Amniotic stem cell (primary cell): ENCODE measurements at regions not wholly inside any gene's neighbourhood (a gene's known extent, or its start where the extent isn't known, plus 50 kb on each side); places are given as distances from the start of the nearest gene placed in this dataset.
"Not testable (repeated sequence)": the region's sequence is repeated elsewhere in the genome, so short reads cannot be mapped to it uniquely, and the experiment has no call there.

Source experiments
- DNase-seq: peaks from one replicate; lab custom pipeline; 2025; lab: John Stamatoyannopoulos, UW

- DNase-seq, result no peak
Observed at GRCh38 chr3:171915275-171915674, 72.1 kb downstream of the TMEM212 start.

- DNase-seq, result no peak
Observed at GRCh38 chr3:171916888-171917287, 73.7 kb downstream of the TMEM212 start.

DNA sequence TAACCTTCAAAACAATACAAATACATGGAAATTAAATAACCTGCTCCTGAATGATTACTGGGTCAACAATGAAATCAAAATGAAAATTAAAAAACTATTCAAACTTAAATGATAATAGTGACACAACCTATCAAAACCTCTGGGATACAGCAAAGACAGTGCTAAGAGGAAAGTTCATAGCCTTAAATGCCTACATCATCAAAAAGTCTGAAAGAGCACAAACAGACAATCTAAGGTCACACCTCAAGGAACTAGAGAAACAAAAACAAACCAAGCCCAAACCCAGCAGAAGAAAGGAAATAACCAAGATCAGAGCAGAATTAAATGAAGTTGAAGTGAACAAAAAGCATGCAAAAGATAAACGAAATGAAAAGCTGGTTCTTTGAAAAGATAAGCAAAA is 79.5 kb downstream of the TMEM212 start:
- DNase-seq, result not testable (repeated sequence)

GRCh38 chr3:171923668-171924067 is 80.5 kb downstream of the TMEM212 start:
- not testable (repeated sequence) for DNase-seq

GRCh38 chr3:171924864-171925263 is 81.7 kb downstream of the TMEM212 start:
- not testable (repeated sequence) for DNase-seq

GRCh38 chr3:171932153-171932611 is 89.0 kb downstream of the TMEM212 start:
- DNase-seq, result no peak

DNA sequence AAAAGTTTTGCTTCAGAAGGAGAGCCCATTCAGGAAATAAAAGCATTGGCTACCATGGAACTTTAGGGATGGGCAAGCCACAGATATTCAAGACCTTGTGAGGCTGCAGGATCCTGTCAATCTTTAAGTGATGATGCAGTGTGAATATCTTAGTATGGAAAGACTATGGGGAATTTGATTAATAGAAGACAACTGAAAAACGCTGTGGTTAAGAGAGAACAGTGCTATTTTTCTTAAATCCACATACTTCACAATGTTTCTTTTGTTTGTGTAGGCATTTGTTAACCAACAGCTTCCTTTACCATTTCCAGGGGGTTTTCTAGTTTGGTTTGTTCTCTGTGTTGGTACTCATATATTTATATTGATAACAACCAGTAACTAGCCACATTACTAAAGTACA is 90.3 kb downstream of the TMEM212 start:
- DNase-seq, result no peak

DNA sequence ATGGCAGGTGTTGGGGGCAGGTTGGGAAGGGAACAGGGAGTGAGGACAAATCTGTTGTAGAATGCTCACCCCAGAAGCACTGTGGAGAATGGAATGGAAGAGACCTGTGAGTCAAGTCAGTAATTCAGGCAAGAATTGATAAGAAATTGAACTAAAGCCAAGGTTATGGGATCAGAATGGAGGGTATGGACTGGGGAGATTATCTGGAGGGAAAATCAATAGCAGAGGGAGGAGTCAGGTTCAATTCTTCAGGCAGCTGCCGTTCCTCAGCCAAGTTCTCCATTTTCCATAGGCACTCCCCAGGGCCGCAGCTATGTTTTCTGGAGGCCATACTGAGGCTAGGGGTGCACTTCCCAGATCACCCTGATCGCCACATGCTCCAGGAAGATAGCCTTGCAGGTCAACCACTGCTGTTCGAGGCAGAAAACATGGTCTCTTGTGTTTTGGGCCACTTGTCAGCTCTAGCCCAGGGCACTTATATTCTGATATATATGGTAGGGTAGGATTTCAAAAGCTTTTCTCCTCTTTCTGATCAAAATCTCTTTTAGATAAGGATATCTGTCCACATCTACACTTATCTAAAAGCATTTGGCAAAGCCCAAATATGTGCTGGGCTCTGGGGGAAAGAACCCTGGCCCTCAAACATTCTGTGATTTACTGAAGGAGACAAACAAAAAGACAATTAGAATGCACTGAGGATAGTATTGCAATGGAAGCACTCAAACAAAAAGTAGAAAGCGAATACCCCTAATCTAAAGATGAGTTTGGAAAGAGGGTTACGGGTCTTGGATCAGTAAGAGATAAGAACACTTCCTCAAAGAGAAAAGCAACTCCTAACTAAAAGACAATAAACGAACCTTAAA is 92.3 kb downstream of the TMEM212 start:
- DNase-seq, result no peak

DNA sequence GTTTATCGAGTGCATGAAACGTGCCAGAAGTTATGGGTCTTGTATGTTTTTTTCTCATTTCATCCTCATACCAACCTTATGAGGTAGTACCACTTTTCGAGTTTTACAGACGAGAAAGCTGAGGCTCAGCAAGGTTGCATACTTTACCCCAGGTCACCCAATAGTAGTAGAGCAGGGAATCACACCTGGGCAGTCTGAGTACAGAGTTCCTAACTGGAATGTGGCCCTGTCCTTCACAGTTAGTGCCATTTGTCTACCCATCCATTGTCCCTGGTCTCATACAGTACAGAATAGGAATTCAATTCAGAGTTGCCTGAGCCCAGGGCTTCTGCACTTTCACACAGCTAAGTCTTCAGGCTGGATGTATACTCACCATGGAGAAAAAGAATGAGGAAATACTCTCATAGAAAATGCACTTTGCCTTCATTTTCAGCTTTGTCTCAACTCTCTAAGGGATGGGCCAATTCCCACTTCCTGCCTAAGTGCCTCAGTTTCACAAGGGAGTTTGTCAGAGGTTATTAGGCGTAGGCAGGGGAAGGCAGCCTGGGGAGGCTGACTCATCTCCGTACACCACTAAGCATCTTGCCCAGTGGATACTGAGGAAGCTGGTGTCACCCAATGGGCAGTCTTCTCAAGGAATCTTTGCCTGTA is 93.2 kb downstream of the TMEM212 start:
- DNase-seq, result no peak

DNA sequence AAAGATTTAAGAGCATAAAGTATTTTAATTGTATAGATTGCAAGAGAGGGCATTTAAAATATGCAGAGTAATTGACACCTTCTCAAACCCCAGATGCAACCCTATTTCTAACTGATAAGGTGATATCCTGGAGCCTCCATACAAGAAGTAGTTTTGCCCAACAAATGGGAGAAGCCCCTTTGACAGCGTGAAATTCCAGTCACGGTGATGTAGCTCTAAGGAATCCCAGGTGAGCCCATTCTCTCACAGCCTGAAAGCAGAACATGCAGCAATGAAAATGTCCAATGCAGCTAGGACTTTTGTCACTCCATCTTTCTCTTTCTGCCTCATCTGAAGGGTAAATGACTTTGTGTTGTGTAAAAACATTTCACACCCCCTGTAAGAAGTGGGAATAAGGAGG is 96.4 kb downstream of the TMEM212 start:
- DNase-seq, result no peak

DNA sequence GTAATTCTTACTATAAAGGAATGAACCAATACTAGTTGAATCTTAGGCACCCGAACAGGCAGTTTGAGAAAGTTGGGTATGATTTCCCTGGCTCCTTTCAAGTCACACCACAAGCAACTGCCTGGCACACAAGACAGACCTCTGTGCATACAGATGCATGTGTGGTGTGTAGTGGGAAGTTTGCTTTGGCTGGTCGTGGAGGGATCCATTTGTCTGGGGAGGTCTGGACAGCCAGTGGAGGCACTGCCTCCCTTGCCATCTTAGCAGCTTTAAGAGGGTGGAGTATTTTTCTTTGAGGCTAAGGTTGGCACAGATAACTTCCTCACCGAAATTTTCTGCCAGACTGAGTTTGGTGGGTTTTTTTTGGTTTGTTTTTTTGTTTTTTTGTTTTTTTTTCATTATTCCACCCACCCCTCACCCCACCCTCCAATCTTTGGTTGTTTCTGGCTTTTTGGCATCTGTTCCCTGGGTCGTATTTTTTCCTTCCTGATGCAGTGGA is 97.1 kb downstream of the TMEM212 start:
- no peak for DNase-seq

DNA sequence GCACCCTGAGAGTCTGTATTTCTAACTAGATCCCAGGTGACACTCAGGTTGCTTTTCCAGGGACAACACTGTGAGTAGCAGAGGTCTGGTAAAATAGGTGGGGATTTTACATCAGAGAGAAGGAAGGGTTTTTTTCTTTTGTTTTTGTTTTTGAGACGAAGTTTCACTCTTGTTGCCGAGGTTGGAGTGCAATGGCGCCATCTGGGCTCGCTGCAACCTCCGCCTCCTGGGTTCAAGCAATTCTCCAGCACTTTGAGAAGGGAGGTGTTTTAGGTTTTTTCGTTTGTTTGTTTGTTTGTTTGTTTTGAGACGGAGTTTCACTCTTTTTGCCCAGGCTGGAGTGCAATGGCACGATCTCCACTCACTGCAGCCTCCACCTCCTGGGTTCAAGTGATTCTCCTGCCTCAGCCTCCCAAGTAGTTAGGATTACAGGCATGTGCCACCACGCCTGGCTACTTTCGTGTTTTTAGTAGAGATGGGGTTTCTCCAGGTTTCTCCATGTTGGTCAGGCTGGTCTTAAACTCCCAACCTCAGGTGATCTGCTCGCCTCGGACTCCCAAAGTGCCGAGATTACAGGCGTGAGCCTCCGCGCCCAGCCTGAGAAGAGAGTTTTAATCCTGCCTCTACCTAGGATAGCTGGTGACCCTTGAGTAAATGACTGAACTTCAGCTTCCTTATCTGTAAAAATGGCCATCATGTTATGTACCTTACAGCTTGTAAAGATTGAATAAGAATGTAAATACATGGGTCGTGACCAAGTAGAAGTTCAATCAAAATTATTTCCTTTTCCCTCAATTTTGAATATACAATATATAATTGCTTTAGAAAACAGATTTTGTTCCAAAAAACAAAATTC is 95.9 kb upstream of the FNDC3B start:
- DNase-seq, result no peak

DNA sequence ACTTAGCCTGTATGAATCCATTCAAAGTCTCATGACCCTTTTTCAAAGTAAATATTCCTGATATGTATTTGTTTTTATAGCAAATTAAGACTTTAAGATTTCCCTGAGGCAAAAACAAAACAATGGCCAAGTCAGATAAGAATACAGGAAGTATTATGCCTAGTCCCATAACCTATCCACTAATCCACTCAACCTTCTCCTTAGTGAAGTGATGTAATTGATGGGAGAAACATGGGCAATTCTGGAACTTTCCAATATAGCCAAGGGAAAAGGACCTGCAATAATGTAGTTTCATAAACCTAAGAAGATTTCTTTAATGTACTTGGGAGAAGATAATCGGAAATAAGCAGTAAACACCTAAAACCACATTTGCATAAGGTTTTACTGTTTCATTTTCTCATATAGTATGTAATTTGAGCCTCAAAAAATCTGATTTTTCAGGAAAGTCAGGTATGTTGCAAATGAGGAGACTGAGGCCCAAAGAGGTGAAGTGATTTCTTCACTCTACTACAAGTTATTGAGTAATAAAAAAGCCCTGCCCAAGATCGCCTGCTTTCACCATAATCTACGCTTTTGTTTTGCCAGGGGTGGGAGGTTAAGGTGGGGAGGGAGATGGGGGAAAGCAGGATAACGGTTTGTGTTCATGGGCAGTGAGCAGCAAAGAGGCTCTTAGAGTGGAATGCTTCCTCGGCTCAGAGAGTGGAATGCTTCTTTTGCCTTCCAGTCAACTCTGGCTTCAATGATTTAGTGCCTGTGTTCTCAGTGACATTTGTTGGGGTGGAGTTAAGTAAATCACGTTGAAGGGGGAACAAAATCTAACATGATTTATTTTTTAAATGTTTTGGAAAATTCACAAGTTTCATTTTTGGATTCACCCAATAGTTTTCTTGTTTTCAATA is 95.0 kb upstream of the FNDC3B start:
- DNase-seq, result no peak

DNA sequence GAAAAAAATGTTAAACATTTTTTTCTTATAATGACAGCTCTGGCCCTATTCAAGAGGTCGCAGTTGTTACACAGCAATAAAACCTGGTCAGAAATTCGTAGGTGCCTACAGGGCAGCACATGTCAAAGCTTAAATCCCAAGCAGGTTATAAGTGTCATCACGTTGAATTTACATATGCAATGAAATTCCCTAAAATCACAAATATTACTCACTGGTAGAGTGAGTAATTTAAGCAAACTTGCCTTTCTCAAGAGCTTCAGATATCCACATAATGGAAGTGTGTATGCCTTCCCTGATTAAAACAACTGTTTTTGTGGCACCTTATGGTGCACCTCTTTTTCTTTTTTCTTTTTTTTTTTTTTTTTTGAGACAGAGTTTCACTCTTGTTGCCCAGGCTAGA is 90.7 kb upstream of the FNDC3B start:
- DNase-seq, result no peak

GRCh38 chr3:171949554-171949953 is 89.8 kb upstream of the FNDC3B start:
- DNase-seq, result no peak

- DNase-seq, result no peak
Observed at GRCh38 chr3:171950373-171950772, 89.0 kb upstream of the FNDC3B start.

DNA sequence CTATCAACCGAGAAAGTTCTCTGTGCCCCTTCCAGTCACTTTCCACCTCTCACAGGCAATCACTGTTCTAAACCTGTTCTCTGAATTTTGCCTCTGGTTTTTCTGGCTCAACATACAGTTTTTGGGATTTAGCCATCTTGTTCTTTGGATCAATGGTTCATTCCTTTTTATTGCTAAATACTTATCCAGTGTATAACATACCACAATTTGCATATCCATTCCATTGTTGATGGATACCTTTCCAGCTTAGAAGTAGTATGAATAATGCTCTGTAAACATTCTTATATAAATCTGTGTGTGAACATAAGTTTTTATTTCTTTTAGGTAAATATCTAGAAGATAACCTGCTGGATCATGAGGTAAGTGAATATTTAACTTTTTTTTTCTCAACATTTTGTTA is 87.8 kb upstream of the FNDC3B start:
- no peak for DNase-seq

DNA sequence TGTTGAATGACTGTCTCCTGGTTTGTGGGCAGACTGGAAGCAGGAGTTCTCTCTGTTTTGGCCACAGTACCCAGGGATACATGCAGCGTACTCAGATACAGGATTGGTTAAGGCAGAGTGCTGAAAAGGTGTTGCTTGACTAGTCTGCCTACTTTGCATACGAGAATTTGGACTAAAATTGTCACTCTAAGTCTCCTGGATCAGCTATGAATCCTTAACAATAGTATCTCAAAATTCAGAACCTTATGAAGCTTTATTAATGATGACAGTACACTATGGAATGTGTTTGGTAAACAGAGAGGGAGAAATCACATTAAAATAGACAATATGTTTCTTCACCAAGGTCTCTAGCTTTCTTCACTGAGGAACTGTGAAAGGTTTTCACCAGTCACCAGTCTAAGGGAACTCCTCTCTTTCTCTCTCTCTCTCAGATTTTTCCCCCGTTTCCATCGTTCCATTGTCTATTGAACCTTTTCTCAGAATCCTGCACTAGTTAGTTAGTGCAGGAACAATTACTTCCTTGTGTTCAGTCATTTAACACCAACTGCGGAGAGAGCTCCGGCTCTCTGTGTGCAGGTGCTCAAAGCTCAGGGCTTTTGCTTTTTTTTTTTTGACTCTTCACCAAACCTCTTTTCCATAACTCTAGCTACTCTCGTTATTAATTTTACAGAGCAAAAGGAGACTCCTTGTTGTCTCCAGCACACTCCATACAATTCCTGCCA is 85.9 kb upstream of the FNDC3B start:
- no peak for DNase-seq

GRCh38 chr3:171954690-171955383 is 84.5 kb upstream of the FNDC3B start:
- no peak for DNase-seq

DNA sequence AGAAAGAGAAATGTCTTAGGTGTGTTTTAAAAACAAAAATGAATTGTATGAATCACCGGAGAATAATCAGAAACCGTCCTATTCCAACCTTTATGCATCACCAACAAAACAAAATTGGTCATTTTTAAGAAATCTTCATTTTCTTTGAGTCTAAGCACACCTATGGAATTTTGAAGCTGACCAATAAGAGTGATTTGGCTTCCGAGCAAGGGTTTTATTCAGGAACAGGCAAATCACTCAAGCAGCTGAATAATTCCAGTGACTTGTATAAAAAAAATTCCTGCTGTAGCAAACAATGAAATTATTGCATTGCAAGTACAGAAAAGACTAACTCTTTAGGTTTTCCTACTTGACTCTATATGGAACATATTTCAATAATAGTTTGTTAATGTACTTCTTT is 83.8 kb upstream of the FNDC3B start:
- DNase-seq, result no peak
